Effector memory CD4-positive, alpha-beta T cell (primary cell): ENCODE measurements at regions not wholly inside any gene's neighbourhood (a gene's known extent, or its start where the extent isn't known, plus 50 kb on each side); places are given as distances from the start of the nearest gene placed in this dataset.

Source experiments
- DNase-seq, 3 donors: peaks; one replicate each; pipeline ENCODE4 v3.0.0-alpha.2; 2020
- H3K27ac ChIP-seq: 2 replicates; pipeline ENCODE4 v1.7.0; 2013; ENCODE audit warnings: mild to moderate bottlenecking, low read length, moderate library complexity; ENCODE audit not compliant: insufficient read depth, poor library complexity, severe bottlenecking
- H3K27me3 ChIP-seq: replicated peaks from 2 replicates; pipeline ENCODE4 v1.7.0; 2013; ENCODE audit warnings: mild to moderate bottlenecking, low read length; ENCODE audit not compliant: insufficient read depth, control insufficient read depth, poor library complexity, severe bottlenecking
- H3K36me3 ChIP-seq: 2 replicates; pipeline ENCODE4 v1.7.0; 2013; ENCODE audit warnings: mild to moderate bottlenecking, low read length, moderate library complexity; ENCODE audit not compliant: control insufficient read depth, insufficient read depth
- H3K4me1 ChIP-seq: 2 replicates; pipeline ENCODE4 v1.7.0; 2013; ENCODE audit warnings: low read length, mild to moderate bottlenecking; ENCODE audit not compliant: control insufficient read depth, insufficient read depth, poor library complexity, severe bottlenecking
- H3K4me3 ChIP-seq: 2 replicates; pipeline ENCODE4 v1.7.0; 2013; ENCODE audit warnings: low read length, low read depth, mild to moderate bottlenecking; ENCODE audit not compliant: insufficient read depth, poor library complexity, severe bottlenecking
- H3K9me3 ChIP-seq: 2 replicates; pipeline ENCODE4 v1.7.0; 2013; ENCODE audit warnings: mild to moderate bottlenecking, low read length, moderate library complexity; ENCODE audit not compliant: control insufficient read depth

- no peak overlapping the region for H3K27ac ChIP-seq
- H3K9me3 ChIP-seq, result no peaks in the 10 kb centered on the region
- H3K4me1 ChIP-seq, result peaks cover 12% of the 10 kb centered on the region
- no peak for DNase-seq
- H3K36me3 ChIP-seq, result no peaks in the 10 kb centered on the region
- no peak overlapping the region for H3K4me3 ChIP-seq
- no peaks in the 10 kb centered on the region for H3K27me3 ChIP-seq
Measured at GRCh38 chr14:97687944-97688630, 890.9 kb downstream of the VRK1 start.

GRCh38 chr14:97688631-97689336, 891.6 kb downstream of the VRK1 start:
- DNase-seq, result no peak
- Histone ChIP-seq H3K4me1 (peaks cover 12% of the 10 kb centered on the region), H3K27me3 (no peaks in the 10 kb centered on the region), H3K4me3 (no peak overlapping the region), H3K36me3 (no peaks in the 10 kb centered on the region), H3K27ac (no peak overlapping the region), H3K9me3 (no peaks in the 10 kb centered on the region)

- Histone ChIP-seq H3K27me3 (no peaks in the 10 kb centered on the region), H3K27ac (no peak overlapping the region), H3K36me3 (no peaks in the 10 kb centered on the region), H3K4me1 (peaks cover 3% of the 10 kb centered on the region), H3K9me3 (no peaks in the 10 kb centered on the region), H3K4me3 (no peak overlapping the region)
- DNase-seq, result no peak
Measured at GRCh38 chr14:97692084-97692483, 894.9 kb downstream of the VRK1 start.

GRCh38 chr14:97695456-97695981, 898.3 kb downstream of the VRK1 start:
- no peaks in the 10 kb centered on the region for H3K9me3 ChIP-seq
- no peak for DNase-seq
- no peaks in the 10 kb centered on the region for H3K27me3 ChIP-seq
- peaks cover 10% of the 10 kb centered on the region for H3K4me1 ChIP-seq
- no peak overlapping the region for H3K27ac ChIP-seq
- H3K36me3 ChIP-seq, result no peaks in the 10 kb centered on the region
- H3K4me3 ChIP-seq, result no peak overlapping the region

GRCh38 chr14:97697772-97698171, 900.6 kb downstream of the VRK1 start:
- Histone ChIP-seq H3K36me3 (no peaks in the 10 kb centered on the region), H3K9me3 (no peaks in the 10 kb centered on the region), H3K4me3 (no peak overlapping the region), H3K27me3 (no peaks in the 10 kb centered on the region), H3K4me1 (peaks cover 20% of the 10 kb centered on the region), H3K27ac (no peak overlapping the region)
- no peak for DNase-seq

- peaks cover 30% of the 10 kb centered on the region for H3K4me1 ChIP-seq
- no peak for DNase-seq
- no peak overlapping the region for H3K27ac ChIP-seq
- H3K4me3 ChIP-seq, result no peak overlapping the region
- no peaks in the 10 kb centered on the region for H3K27me3 ChIP-seq
- no peaks in the 10 kb centered on the region for H3K9me3 ChIP-seq
- H3K36me3 ChIP-seq, result no peaks in the 10 kb centered on the region
Measured at GRCh38 chr14:97699026-97699425, 901.8 kb downstream of the VRK1 start.

GRCh38 chr14:97703006-97703760, 906.0 kb downstream of the VRK1 start:
- Histone ChIP-seq H3K36me3 (no peaks in the 10 kb centered on the region), H3K4me3 (peak overlapping the region; percentile 19), H3K27me3 (no peaks in the 10 kb centered on the region), H3K27ac (peak overlapping the region; percentile 36), H3K9me3 (no peaks in the 10 kb centered on the region), H3K4me1 (peaks cover 60% of the 10 kb centered on the region)
- peak in 1 of 3 donors; percentile 11 for DNase-seq

GRCh38 chr14:97704316-97704885, 907.2 kb downstream of the VRK1 start:
- no peak for DNase-seq
- peak overlapping the region; percentile 14 for H3K27ac ChIP-seq
- H3K27me3 ChIP-seq, result no peaks in the 10 kb centered on the region
- no peaks in the 10 kb centered on the region for H3K36me3 ChIP-seq
- peaks cover 72% of the 10 kb centered on the region for H3K4me1 ChIP-seq
- no peaks in the 10 kb centered on the region for H3K9me3 ChIP-seq
- no peak overlapping the region for H3K4me3 ChIP-seq

- no peaks in the 10 kb centered on the region for H3K27me3 ChIP-seq
- no peaks in the 10 kb centered on the region for H3K9me3 ChIP-seq
- H3K4me3 ChIP-seq, result no peak overlapping the region
- no peaks in the 10 kb centered on the region for H3K36me3 ChIP-seq
- peaks cover 79% of the 10 kb centered on the region for H3K4me1 ChIP-seq
- no peak for DNase-seq
- no peak overlapping the region for H3K27ac ChIP-seq
Measured at GRCh38 chr14:97705107-97705506, 907.9 kb downstream of the VRK1 start.
